GM23338 (cell line): ENCODE measurements at regions not wholly inside any gene's neighbourhood (a gene's known extent, or its start where the extent isn't known, plus 50 kb on each side); places are given as distances from the start of the nearest gene placed in this dataset.

Source experiments
- CREB1 ChIP-seq: fragments of 250-450 bp; sonication (Bioruptor Pico); IDR thresholded peaks from 2 replicates; pipeline ENCODE4 v1.5.0; 2020; ENCODE audit warnings: low read depth, mild to moderate bottlenecking, moderate library complexity
- EZH2 ChIP-seq: fragments of 200-600 bp; sonication (generic); IDR thresholded peaks from one replicate; pipeline ENCODE4 v1.8.0; 2017; ENCODE audit warnings: antibody characterized with exemption, mild to moderate bottlenecking, low read depth; ENCODE audit not compliant: unreplicated experiment
- EZH2phosphoT487 ChIP-seq: fragments of 200-600 bp; sonication (generic); IDR thresholded peaks from one replicate; pipeline ENCODE4 v1.8.1; 2018; ENCODE audit warnings: antibody characterized with exemption; ENCODE audit not compliant: unreplicated experiment
- JUNB ChIP-seq: IDR thresholded peaks from one replicate; pipeline ENCODE4 v1.6.1; 2016; ENCODE audit warnings: antibody characterized with exemption; ENCODE audit not compliant: unreplicated experiment
- NANOG ChIP-seq: IDR thresholded peaks from 2 replicates; pipeline ENCODE4 v1.6.1; 2016; ENCODE audit warnings: antibody characterized with exemption, borderline replicate concordance
- POLR2AphosphoS5 ChIP-seq: IDR thresholded peaks from 2 replicates; pipeline ENCODE4 v1.6.1; 2016; ENCODE audit warnings: antibody characterized with exemption, low read depth
- STAT1 ChIP-seq: IDR thresholded peaks from one replicate; pipeline ENCODE4 v1.6.1; 2016; ENCODE audit warnings: antibody characterized with exemption; ENCODE audit not compliant: unreplicated experiment
- ZNF114 ChIP-seq: fragments of 250-450 bp; sonication (Bioruptor Pico); IDR thresholded peaks from 2 replicates; pipeline ENCODE4 v1.5.0; 2020; ENCODE audit warnings: mild to moderate bottlenecking, moderate library complexity
- ZNF331 ChIP-seq: fragments of 250-450 bp; sonication (Bioruptor Pico); IDR thresholded peaks from 2 replicates; pipeline ENCODE4 v1.5.0; 2020; ENCODE audit warnings: low read depth, mild to moderate bottlenecking, moderate library complexity
- TF ChIP-seq, protein P1 (sequence below), 2 experiments: fragments of 200-600 bp in 1 of 2; sonication (generic) in 1 of 2; conservative IDR thresholded peaks; 2 replicates each; pipeline versions ENCODE4 v1.5.1 to v1.6.1; 2016 to 2017; ENCODE audit warnings: antibody characterized with exemption in 2 of 2, low read depth in 2 of 2, mild to moderate bottlenecking in 2 of 2, moderate library complexity in 1 of 2
- TF ChIP-seq, protein P2 (sequence below): IDR thresholded peaks from one replicate; pipeline ENCODE4 v1.6.1; 2018; ENCODE audit warnings: antibody characterized with exemption; ENCODE audit not compliant: unreplicated experiment
- TF ChIP-seq, protein P3 (sequence below): IDR thresholded peaks from 2 replicates; pipeline ENCODE4 v1.6.1; 2016; ENCODE audit warnings: antibody characterized with exemption

GRCh38 chr7:25056368-25056767 lies 68.7 kb downstream of the CYCS start:
- TF ChIP-seq, protein P1, sequence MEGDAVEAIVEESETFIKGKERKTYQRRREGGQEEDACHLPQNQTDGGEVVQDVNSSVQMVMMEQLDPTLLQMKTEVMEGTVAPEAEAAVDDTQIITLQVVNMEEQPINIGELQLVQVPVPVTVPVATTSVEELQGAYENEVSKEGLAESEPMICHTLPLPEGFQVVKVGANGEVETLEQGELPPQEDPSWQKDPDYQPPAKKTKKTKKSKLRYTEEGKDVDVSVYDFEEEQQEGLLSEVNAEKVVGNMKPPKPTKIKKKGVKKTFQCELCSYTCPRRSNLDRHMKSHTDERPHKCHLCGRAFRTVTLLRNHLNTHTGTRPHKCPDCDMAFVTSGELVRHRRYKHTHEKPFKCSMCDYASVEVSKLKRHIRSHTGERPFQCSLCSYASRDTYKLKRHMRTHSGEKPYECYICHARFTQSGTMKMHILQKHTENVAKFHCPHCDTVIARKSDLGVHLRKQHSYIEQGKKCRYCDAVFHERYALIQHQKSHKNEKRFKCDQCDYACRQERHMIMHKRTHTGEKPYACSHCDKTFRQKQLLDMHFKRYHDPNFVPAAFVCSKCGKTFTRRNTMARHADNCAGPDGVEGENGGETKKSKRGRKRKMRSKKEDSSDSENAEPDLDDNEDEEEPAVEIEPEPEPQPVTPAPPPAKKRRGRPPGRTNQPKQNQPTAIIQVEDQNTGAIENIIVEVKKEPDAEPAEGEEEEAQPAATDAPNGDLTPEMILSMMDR (conservative IDR thresholded peaks at IDR 0.05; ENCODE audit: low read depth in 2 of 2): no peak
- no peak for TF ChIP-seq EZH2
- no peak for TF ChIP-seq POLR2AphosphoS5
- TF ChIP-seq EZH2phosphoT487: no peak
- TF ChIP-seq JUNB: no peak
- no peak for TF ChIP-seq CREB1 (CRISPR knock-in tag)
- TF ChIP-seq, protein P2, sequence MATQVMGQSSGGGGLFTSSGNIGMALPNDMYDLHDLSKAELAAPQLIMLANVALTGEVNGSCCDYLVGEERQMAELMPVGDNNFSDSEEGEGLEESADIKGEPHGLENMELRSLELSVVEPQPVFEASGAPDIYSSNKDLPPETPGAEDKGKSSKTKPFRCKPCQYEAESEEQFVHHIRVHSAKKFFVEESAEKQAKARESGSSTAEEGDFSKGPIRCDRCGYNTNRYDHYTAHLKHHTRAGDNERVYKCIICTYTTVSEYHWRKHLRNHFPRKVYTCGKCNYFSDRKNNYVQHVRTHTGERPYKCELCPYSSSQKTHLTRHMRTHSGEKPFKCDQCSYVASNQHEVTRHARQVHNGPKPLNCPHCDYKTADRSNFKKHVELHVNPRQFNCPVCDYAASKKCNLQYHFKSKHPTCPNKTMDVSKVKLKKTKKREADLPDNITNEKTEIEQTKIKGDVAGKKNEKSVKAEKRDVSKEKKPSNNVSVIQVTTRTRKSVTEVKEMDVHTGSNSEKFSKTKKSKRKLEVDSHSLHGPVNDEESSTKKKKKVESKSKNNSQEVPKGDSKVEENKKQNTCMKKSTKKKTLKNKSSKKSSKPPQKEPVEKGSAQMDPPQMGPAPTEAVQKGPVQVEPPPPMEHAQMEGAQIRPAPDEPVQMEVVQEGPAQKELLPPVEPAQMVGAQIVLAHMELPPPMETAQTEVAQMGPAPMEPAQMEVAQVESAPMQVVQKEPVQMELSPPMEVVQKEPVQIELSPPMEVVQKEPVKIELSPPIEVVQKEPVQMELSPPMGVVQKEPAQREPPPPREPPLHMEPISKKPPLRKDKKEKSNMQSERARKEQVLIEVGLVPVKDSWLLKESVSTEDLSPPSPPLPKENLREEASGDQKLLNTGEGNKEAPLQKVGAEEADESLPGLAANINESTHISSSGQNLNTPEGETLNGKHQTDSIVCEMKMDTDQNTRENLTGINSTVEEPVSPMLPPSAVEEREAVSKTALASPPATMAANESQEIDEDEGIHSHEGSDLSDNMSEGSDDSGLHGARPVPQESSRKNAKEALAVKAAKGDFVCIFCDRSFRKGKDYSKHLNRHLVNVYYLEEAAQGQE: no peak
- no peak for TF ChIP-seq ZNF114
- no peak for TF ChIP-seq ZNF331
- no peak for TF ChIP-seq NANOG
- no peak for TF ChIP-seq STAT1
- TF ChIP-seq, protein P3, sequence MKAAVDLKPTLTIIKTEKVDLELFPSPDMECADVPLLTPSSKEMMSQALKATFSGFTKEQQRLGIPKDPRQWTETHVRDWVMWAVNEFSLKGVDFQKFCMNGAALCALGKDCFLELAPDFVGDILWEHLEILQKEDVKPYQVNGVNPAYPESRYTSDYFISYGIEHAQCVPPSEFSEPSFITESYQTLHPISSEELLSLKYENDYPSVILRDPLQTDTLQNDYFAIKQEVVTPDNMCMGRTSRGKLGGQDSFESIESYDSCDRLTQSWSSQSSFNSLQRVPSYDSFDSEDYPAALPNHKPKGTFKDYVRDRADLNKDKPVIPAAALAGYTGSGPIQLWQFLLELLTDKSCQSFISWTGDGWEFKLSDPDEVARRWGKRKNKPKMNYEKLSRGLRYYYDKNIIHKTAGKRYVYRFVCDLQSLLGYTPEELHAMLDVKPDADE: no peak
